ENCODE measurements at regions not wholly inside any gene's neighbourhood (a gene's known extent, or its start where the extent isn't known, plus 50 kb on each side); places are given as distances from the start of the nearest gene placed in this dataset.

DNA sequence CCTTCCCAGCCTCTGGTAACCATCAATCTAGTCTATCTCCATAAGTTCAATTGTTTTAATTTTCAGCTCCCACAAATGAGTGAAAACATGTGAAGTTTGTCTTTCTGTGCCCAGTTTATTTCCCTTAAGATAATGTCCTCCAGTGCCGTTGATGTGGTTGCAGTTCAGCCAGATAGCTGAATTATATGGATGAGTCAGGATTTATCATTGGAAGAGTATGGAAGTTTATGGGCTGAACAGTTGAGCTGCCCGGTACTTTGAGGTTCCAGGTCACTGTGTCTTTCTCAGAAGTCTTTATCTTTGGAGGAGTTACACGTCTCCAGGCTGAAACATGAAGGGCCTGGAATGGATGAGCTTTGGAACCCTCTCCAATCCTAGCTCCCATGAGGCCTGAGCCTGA lies 120.1 kb downstream of the ASCL4 start:
- no peak for DNase-seq

DNA sequence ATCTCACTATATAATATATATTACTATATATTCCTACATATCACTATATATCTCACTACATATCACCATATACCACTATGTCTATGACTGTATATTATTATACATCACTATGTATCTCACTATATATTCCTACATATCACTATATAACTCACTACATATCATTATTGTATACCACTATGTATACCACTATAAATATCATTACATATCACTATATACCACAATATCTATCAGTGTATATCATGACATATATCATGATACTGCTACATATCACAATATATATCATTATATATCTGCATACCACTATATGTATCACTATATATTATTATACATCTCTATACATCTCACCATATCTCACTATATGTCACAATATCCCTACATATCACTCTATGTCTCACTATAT lies 121.5 kb downstream of the ASCL4 start:
- no peak for DNase-seq

- no peak for DNase-seq
These were observed 126.1 kb downstream of the ASCL4 start for GRCh38 chr12:107900588-107900987.

DNA sequence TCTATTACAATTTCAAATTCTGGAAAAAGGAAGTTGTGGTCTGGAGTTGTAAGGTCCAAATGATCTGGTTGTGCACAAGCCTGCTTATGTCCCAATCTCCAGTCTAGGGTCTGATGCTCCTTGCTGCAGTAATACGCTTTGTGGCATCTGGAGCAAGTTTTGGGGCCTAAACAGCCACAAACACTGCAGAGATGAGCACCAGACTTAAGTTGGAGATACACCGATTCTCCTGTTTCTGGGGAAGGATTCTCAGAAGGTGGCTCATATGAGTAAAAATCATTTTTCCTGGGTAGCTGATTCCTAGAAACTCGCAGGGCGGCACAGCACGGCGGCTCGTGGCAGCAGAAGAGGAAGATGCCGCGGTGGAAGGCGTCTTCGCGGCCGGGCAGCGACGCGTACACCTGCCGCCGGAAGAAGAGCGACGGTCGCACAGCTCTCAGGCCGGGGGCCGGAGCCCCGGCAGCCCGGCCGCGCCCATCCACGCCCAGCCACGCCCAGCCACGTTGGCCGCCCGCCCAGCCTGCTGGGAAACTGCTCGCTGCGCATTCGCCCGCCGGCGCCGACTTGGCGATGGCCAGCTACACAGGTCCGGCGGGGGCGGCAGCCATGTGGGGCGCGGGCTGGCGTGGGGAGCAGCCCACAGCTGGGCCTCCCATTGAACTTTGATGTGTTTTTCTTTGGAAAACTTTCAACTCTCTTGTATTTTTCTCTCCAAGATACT lies 129.0 kb downstream of the ASCL4 start:
- DNase-seq: peak; percentile 41

DNA sequence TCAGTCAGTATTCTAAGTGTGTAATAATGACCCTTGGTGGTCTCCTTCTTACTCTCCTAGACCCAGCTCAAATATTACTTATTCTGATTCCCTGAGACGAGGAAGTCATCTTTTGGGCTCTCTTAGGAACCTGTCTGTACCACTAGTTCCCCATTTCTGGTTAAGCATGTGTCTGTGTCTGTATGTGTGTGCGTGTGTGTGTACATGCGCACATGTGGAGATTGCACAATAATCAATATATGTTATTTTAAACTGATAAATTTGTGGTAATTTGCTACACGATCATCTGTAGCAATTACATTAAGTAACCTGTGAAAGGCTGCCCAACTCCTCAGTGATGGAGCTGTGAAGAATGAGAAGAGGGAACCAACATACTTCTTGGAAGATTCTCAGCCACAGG lies 132.2 kb downstream of the ASCL4 start:
- no peak for DNase-seq

GRCh38 chr12:107912421-107913004 lies 138.0 kb downstream of the ASCL4 start:
- peak; percentile 33 for DNase-seq

- no peak for DNase-seq
These were observed 140.0 kb downstream of the ASCL4 start for GRCh38 chr12:107914460-107914977.

DNA sequence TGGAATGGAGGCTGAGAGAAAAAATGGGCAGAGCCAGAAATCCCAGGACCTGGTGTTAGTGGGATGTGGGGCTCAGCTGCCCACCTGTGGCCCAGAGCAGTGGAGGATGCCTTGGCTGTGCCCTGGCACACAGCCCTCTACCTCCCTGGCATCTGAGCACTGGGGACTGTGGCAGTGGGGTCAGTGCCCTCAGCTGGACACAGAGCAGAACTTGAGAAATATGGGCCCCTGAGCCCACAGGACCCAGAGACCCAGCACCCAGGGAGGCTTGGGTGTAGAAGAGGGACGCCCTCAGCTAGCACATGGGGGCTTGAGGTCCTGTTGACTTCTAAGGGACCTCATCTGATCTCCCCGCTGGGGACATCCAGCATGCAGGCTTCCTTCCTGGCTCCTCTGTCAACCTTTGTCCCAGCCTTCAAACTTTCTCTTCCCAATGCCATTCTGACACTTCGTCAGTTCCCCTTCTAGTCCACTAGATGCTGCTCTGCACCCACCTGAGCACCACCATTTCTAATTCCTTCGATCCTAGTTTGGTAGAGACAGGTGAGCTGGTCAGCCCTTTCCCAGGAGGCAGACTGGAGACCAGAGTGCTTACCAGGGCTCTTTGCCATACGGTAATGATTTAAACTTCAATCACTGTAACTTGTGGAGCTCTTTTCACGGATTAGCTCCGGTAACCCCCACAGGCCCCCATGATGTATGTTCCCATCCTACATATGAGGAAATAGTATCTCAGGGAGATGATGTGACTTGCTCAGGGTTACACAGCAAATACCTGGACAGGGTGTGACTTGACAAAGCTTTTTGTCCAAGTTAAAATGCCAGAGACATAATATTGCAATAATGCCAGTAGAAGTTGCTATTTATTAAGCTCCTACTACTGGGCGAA lies 143.7 kb downstream of the ASCL4 start:
- peak; percentile 15 for DNase-seq

DNA sequence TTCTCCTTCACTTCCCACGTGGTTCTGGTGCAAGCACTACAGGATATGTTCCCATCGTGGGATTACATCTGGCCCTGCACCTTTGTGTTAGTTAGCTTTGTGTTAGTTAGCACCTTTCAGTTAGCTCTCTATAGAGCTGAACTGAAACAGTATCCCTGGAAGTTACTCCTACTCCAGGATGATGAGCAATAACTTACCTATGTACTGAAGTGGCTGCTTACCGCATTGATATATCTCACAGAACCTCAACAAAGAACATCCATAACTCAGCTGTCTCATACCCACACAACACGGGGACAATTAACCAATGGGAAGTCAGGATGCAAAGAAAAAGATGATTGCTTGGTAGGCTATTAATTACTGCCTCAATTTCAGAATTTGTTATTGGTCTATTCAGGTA lies 146.6 kb downstream of the ASCL4 start:
- no peak for DNase-seq

DNA sequence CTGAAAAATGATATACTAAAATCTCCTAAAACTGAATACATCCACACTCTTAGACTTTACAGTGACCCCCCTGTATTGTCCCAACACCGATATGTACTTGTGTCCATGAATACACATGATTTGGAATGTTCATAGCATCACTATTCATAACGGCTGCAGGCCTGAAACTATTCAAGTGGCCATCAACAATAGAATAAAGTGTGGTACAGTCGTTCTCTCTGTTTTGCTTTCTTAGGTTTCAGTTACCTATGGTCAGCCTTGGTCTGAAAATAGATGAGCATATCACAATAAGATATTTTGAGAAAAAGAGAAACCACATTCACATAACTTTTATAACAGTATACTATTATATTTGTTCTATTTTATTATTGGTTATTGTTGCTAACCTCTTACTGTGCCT lies 150.6 kb downstream of the ASCL4 start:
- no peak for DNase-seq

GRCh38 chr12:107929436-107929835 lies 154.9 kb downstream of the ASCL4 start:
- DNase-seq: peak; percentile 12

DNA sequence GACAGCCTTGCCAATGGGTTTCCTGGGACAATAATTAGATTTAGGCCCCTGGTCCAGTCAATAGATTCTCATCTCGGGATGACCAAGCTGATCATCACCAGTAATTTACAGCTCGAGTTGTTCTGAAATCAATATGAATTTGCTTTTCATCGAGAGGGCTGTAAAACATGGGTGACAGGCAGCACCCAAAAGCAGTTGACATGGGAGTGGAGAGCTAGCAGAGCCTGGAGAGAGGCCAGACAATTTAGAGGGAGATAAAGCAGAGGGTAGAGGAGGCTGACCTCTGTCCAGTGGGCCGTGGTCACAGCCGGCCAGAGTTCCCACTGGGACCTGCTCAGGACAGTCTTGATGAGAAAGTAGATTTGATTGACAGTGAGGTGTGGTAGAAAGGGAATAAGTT lies 157.3 kb downstream of the ASCL4 start:
- no peak for DNase-seq

DNA sequence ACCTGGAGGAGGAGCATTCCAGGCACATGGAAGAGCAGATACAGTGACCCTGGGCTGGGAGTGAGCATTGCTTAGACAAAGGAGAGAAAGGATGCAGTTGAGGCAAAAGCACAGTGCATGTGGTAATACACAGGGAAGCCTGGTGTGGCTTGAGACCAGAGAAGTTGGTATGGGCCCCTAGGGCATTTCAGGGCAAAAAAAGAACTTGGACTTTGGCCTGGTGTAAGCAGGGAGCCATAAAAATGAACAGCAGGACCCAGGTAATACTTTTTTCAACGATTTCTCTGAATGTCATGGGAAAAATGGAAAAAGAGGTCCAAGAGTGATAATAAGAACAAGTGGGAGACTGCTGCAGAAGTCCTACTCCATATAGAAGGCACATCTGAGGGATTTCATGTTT lies 163.9 kb downstream of the ASCL4 start:
- no peak for DNase-seq

GRCh38 chr12:107948391-107948945 lies 174.0 kb downstream of the ASCL4 start:
- no peak for DNase-seq

DNA sequence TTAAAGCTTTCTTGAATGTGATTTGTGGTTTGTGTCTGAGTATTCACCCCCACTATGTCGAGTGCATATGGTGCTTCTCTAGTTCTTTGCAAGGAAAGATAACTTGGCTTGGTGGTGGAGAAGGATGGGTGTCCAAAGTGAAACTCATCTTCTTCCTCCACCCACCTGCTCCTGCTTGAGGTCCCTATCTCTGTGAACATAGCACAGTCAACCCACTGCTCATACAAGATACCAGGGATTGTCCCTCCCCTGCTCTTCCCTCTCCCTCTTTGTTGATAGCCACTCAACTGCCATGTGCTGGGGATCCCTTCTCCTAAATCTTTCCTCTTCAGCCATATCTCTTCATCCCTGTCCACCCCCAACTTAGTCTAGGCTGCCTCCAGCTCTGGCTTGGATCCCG lies 176.5 kb downstream of the ASCL4 start:
- no peak for DNase-seq

GRCh38 chr12:107955966-107956643 lies 173.0 kb upstream of the WSCD2 start:
- DNase-seq: no peak

DNA sequence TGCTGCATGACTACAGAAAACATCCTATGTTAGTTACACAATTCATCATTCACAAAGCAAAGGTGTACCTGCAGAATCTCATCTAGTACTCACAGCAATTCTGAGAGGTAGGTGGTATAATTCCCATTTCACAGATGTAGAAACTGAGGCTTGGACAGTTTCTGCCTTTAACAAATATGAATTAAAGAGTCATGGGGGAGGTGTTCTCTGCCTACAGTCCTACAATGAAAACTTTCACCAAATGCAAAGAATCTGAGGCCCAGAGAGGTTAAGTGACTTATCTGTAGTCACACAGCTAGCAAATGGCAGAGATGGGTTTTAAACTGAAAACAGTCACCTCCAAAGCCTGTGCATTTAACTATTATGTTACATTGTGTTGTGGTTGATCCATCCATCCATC lies 171.6 kb upstream of the WSCD2 start:
- no peak for DNase-seq

DNA sequence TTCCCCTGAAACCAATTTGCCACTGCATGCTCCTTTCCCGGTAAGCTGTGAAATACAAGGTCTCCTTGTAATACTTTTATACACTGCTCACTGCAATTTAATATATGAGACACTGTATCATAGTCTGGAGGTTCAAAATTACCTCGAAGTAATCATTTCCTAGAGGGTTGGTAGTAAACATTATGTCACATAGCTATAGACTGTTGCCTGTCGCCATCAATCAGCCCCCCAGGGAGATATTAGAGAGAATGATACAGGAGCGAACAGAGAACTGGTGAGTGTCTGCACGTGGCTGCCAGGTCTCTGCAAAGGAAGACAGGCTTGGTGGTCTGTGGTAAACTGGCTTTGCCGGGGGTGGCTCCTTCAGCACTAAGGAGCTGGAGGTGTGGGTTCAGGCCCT lies 165.5 kb upstream of the WSCD2 start:
- DNase-seq: no peak

DNA sequence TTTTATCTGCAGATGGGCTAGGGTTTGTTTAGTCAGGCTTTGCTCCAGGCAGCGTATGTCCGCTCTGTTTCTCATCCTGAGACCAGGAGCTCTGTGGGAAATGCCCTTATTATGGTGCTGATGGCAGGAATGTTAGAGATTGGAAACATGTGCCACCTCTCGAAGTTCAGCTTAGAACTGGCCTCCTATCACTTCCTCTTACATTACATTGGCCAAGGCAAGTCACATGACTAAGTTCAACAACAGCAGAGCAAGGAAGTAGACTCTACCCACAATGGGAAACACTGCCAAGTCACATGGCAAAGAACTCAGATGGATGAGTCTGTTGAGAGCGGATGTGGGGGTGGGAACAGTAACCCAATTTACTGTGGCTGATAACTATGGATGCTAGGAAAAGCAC lies 161.9 kb upstream of the WSCD2 start:
- no peak for DNase-seq

DNA sequence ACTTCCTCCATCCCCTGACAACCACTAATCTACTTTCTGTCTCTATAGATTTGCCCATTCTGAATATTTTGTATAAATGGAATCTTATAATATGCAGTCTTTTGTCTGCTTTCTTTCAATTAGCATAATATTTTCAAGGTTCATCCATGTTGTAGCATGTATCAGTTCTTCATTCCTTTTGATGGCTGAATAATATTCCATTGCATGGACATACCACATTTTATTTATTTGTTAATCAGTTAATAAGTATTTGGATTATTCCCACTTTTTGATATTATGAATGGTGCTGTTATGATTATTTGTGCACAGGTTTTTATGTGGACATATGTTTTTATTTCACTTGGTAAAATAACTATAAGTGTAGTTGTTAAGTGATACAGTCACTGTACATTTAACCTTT lies 155.1 kb upstream of the WSCD2 start:
- DNase-seq: no peak

- no peak for DNase-seq
These were observed 152.8 kb upstream of the WSCD2 start for GRCh38 chr12:107976331-107976730.

- DNase-seq: no peak
These were observed 150.9 kb upstream of the WSCD2 start for GRCh38 chr12:107978201-107978600.

- no peak for DNase-seq
These were observed 150.4 kb upstream of the WSCD2 start for GRCh38 chr12:107978641-107979040.
